SK-N-SH (cell line): ENCODE measurements at regions not wholly inside any gene's neighbourhood (a gene's known extent, or its start where the extent isn't known, plus 50 kb on each side); places are given as distances from the start of the nearest gene placed in this dataset.

Experiments
- CTCF ChIA-PET: fragments of 300-600, 350-600 bp; formaldehyde crosslinking; extraction: SDS; loops from one replicate; lab custom pipeline; 2021; lab: Yijun Ruan, JAX
- POLR2A ChIA-PET: fragments of 350-600 bp; sonication (Branson Sonifier 250); formaldehyde crosslinking; extraction: SDS; loops from one replicate; lab custom pipeline; 2020; ENCODE audit warnings: antibody characterized with exemption, inconsistent platforms; lab: Yijun Ruan, JAX
- DNase-seq: peaks from one replicate; pipeline ENCODE4 v3.0.0; 2012
- H2AFZ ChIP-seq: fragments of 200-600 bp; sonication (generic); 2 replicates; pipeline ENCODE4 v1.8.1; 2016; ENCODE audit warnings: antibody characterized with exemption, mild to moderate bottlenecking, low read depth
- H3F3A ChIP-seq: fragments of 200-600 bp; sonication (generic); replicated peaks from 2 replicates; pipeline ENCODE3; 2016; ENCODE audit warnings: antibody characterized with exemption, mild to moderate bottlenecking; ENCODE audit not compliant: insufficient read depth
- H3K27ac ChIP-seq, 2 experiments: fragments of 200-500 bp in 1 of 2; fragments of 200-600 bp in 1 of 2; sonication (Bioruptor generic) in 1 of 2; sonication (generic), shearing (Covaris generic) in 1 of 2; 2 replicates each; pipeline versions ENCODE4 v1.5.1 to v1.6.1; 2014 to 2016; ENCODE audit warnings: low read depth in 2 of 2, inconsistent platforms in 1 of 2, low read length in 1 of 2, mild to moderate bottlenecking in 1 of 2, mixed read lengths in 1 of 2
- H3K27me3 ChIP-seq: fragments of 200-600 bp; sonication (generic), shearing (Covaris generic); 2 replicates; pipeline ENCODE4 v1.6.1; 2016; ENCODE audit warnings: mixed run types; ENCODE audit not compliant: insufficient read depth
- H3K36me3 ChIP-seq, 2 experiments: fragments of 200-500 bp in 1 of 2; fragments of 200-600 bp in 1 of 2; sonication (Bioruptor generic) in 1 of 2; sonication (generic) in 1 of 2; replicated peaks in 1 of 2; 2 replicates each; pipeline versions ENCODE3 to v1.5.1; 2014 to 2016; ENCODE audit warnings: low read length in 1 of 2, mild to moderate bottlenecking in 1 of 2; ENCODE audit not compliant: insufficient read depth in 2 of 2, control insufficient read depth in 1 of 2
- H3K4me1 ChIP-seq, 2 experiments: fragments of 200-500 bp in 1 of 2; fragments of 200-600 bp in 1 of 2; sonication (Bioruptor generic) in 1 of 2; sonication (generic), shearing (Covaris generic) in 1 of 2; 2 replicates each; pipeline versions ENCODE4 v1.5.1 to v1.6.1; 2014 to 2016; ENCODE audit warnings: low read depth in 1 of 2, low read length in 1 of 2, mixed run types in 1 of 2; ENCODE audit not compliant: insufficient read depth in 2 of 2, control insufficient read depth in 1 of 2
- H3K4me2 ChIP-seq: fragments of 200-600 bp; sonication (generic), shearing (Covaris generic); 2 replicates; pipeline ENCODE4 v1.6.1; 2017; ENCODE audit warnings: mixed run types
- H3K4me3 ChIP-seq, 2 experiments: fragments of 200-500 bp in 1 of 2; fragments of 200-600 bp in 1 of 2; sonication (Bioruptor generic) in 1 of 2; sonication (generic), shearing (Covaris generic) in 1 of 2; 2 replicates each; pipeline versions ENCODE4 v1.5.1 to v1.8.1; 2014 to 2016; ENCODE audit warnings: low read depth in 2 of 2, inconsistent platforms in 1 of 2, low read length in 1 of 2, mild to moderate bottlenecking in 1 of 2, mixed read lengths in 1 of 2, moderate library complexity in 1 of 2
- H3K79me2 ChIP-seq: fragments of 200-600 bp; sonication (generic); 2 replicates; pipeline ENCODE4 v1.8.1; 2017; ENCODE audit warnings: mild to moderate bottlenecking; ENCODE audit not compliant: insufficient read depth
- H3K9ac ChIP-seq: fragments of 200-600 bp; sonication (generic); 2 replicates; pipeline ENCODE4 v1.6.1; 2017; ENCODE audit warnings: mixed run types
- H3K9me2 ChIP-seq: fragments of 200-600 bp; sonication (generic); 2 replicates; pipeline ENCODE4 v1.6.1; 2017; ENCODE audit warnings: mixed run types
- H3K9me3 ChIP-seq: fragments of 200-600 bp; sonication (generic); 2 replicates; pipeline ENCODE4 v1.6.1; 2017; ENCODE audit warnings: mixed run types, mild to moderate bottlenecking, moderate library complexity
- H4K20me1 ChIP-seq: fragments of 200-600 bp; sonication (generic); 2 replicates; pipeline ENCODE4 v1.6.1; 2017; ENCODE audit warnings: mild to moderate bottlenecking, mixed run types; ENCODE audit not compliant: insufficient read depth
- CTCF ChIP-seq: fragments of 200-600 bp; sonication (generic); IDR thresholded peaks from 2 replicates; pipeline ENCODE4 v1.6.1; 2017; ENCODE audit warnings: antibody characterized with exemption, mild to moderate bottlenecking, moderate library complexity
- EZH2phosphoT487 ChIP-seq: fragments of 200-600 bp; sonication (generic); IDR thresholded peaks from 2 replicates; pipeline ENCODE4 v1.6.1; 2017; ENCODE audit warnings: low read depth, mixed run types, mild to moderate bottlenecking, antibody characterized with exemption, moderate library complexity, borderline replicate concordance
- FOXJ3 ChIP-seq: sonication (generic); formaldehyde crosslinking; IDR thresholded peaks from 2 replicates; pipeline ENCODE4 v1.5.1; 2020; ENCODE audit warnings: mild to moderate bottlenecking, missing genetic modification reagents
- GABPA ChIP-seq: IDR thresholded peaks from 2 replicates; pipeline ENCODE4 v1.4.0; 2012; ENCODE audit warnings: low read depth, mild to moderate bottlenecking
- JUND ChIP-seq: IDR thresholded peaks from 2 replicates; pipeline ENCODE4 v1.4.0; 2012
- MXI1 ChIP-seq: IDR thresholded peaks from 2 replicates; pipeline ENCODE4 v1.6.1; 2012; ENCODE audit warnings: mild to moderate bottlenecking, low read depth, low read length, improper control_type of control experiment
- NRF1 ChIP-seq: IDR thresholded peaks from 2 replicates; pipeline ENCODE4 v1.6.1; 2012; ENCODE audit warnings: low read depth, mild to moderate bottlenecking, low read length
- POLR2AphosphoS5 ChIP-seq: IDR thresholded peaks from 2 replicates; pipeline ENCODE4 v1.6.1; 2012; ENCODE audit warnings: low read depth, low read length
- RCOR1 ChIP-seq: fragments of 150-350 bp; IDR thresholded peaks from 2 replicates; pipeline ENCODE4 v1.6.1; 2017; ENCODE audit warnings: antibody characterized with exemption, low read length
- RFX5 ChIP-seq: IDR thresholded peaks from 2 replicates; pipeline ENCODE4 v1.6.1; 2012; ENCODE audit warnings: mild to moderate bottlenecking, improper control_type of control experiment, low read length
- RXRA ChIP-seq: IDR thresholded peaks from 2 replicates; pipeline ENCODE4 v1.4.0; 2012; ENCODE audit warnings: low read depth, mild to moderate bottlenecking, borderline replicate concordance
- SIN3A ChIP-seq: IDR thresholded peaks from 2 replicates; pipeline ENCODE4 v1.6.1; 2012; ENCODE audit warnings: low read depth, mild to moderate bottlenecking, low read length, moderate library complexity, borderline replicate concordance
- TCF12 ChIP-seq: IDR thresholded peaks from 2 replicates; pipeline ENCODE4 v1.4.0; 2012
- TEAD4 ChIP-seq: IDR thresholded peaks from 2 replicates; pipeline ENCODE4 v1.4.0; 2012; ENCODE audit warnings: mild to moderate bottlenecking, borderline replicate concordance; ENCODE audit not compliant: insufficient read depth
- YY1 ChIP-seq: IDR thresholded peaks from 2 replicates; pipeline ENCODE4 v1.4.0; 2012; ENCODE audit warnings: low read depth, mild to moderate bottlenecking
- WGBS: methylation state at CpG from one replicate; pipeline ENCODE4 v1.1.6; 2017; ENCODE audit warnings: low lambda C conversion rate; 5-methylcytosine and 5-hydroxymethylcytosine counted together
- TF ChIP-seq, protein P1 (sequence below): IDR thresholded peaks from 2 replicates; pipeline ENCODE4 v1.4.0; 2012; ENCODE audit warnings: low read depth, borderline replicate concordance
- TF ChIP-seq, protein P2 (sequence below): fragments of 150-350 bp; IDR thresholded peaks from 2 replicates; pipeline ENCODE4 v1.6.1; 2016; ENCODE audit warnings: mild to moderate bottlenecking, low read depth, low read length
- TF ChIP-seq, protein P3 (sequence below): IDR thresholded peaks from 2 replicates; pipeline ENCODE4 v1.4.0; 2012; ENCODE audit warnings: low read depth

GRCh38 chr3:151568184-151568583 lies 107.3 kb upstream of the IGSF10 start:
- Histone ChIP-seq H3K27ac (peak overlapping the region in 1 of 2 experiments; percentile 28; a peak in 1 of 4 replicates), H3K9me3 (no peaks in the 10 kb centered on the region), H2AFZ (no peak overlapping the region), H3K9ac (no peak overlapping the region), H3K27me3 (no peaks in the 10 kb centered on the region), H3K4me1 (peaks cover 2 to 16% of the 10 kb centered on the region in 2 experiments; a peak in 3 of 4 replicates), H3K79me2 (no peaks in the 10 kb centered on the region), H4K20me1 (no peaks in the 10 kb centered on the region), H3K4me2 (no peak overlapping the region), H3K36me3 (no peaks in the 10 kb centered on the region), H3K9me2 (no peaks in the 10 kb centered on the region), H3K4me3 (no peak overlapping the region), H3F3A (no peaks in the 10 kb centered on the region)
- WGBS = 24% methylated on average over 4 of the region's 4 CpGs
- CTCF ChIA-PET = interaction anchor here (1.3 kb wide), 1 partner anchor 13 kb away, joined by 3 read pairs; no protein-coding TSS in a partner anchor
- no peak for TF ChIP-seq RFX5
- TF ChIP-seq FOXJ3 (CRISPR knock-in tag) = no peak
- no peak for TF ChIP-seq POLR2AphosphoS5
- TF ChIP-seq, protein P1, sequence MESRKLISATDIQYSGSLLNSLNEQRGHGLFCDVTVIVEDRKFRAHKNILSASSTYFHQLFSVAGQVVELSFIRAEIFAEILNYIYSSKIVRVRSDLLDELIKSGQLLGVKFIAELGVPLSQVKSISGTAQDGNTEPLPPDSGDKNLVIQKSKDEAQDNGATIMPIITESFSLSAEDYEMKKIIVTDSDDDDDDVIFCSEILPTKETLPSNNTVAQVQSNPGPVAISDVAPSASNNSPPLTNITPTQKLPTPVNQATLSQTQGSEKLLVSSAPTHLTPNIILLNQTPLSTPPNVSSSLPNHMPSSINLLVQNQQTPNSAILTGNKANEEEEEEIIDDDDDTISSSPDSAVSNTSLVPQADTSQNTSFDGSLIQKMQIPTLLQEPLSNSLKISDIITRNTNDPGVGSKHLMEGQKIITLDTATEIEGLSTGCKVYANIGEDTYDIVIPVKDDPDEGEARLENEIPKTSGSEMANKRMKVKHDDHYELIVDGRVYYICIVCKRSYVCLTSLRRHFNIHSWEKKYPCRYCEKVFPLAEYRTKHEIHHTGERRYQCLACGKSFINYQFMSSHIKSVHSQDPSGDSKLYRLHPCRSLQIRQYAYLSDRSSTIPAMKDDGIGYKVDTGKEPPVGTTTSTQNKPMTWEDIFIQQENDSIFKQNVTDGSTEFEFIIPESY = no peak
- TF ChIP-seq MXI1 = peak; percentile 63; the same call in 1 of the 2 replicates
- TF ChIP-seq, protein P2, sequence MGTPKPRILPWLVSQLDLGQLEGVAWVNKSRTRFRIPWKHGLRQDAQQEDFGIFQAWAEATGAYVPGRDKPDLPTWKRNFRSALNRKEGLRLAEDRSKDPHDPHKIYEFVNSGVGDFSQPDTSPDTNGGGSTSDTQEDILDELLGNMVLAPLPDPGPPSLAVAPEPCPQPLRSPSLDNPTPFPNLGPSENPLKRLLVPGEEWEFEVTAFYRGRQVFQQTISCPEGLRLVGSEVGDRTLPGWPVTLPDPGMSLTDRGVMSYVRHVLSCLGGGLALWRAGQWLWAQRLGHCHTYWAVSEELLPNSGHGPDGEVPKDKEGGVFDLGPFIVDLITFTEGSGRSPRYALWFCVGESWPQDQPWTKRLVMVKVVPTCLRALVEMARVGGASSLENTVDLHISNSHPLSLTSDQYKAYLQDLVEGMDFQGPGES = no peak
- POLR2A ChIA-PET = interaction anchor here (0.6 kb wide), 1 partner anchor 9 kb away, joined by 3 read pairs; no protein-coding TSS in a partner anchor
- peak; percentile 2 for DNase-seq

- POLR2A ChIA-PET = interaction anchor here (0.6 kb wide), 1 partner anchor 9 kb away, joined by 3 read pairs; no protein-coding TSS in a partner anchor
- H3K27me3 ChIP-seq = no peaks in the 10 kb centered on the region
- H3K79me2 ChIP-seq = no peaks in the 10 kb centered on the region
- CTCF ChIA-PET = interaction anchor here (1.3 kb wide), 1 partner anchor 12 kb away, joined by 3 read pairs; no protein-coding TSS in a partner anchor
- no peak overlapping the region; a peak in 1 of 4 replicates for H3K27ac ChIP-seq
- H3K4me3 ChIP-seq = no peak overlapping the region
- no peak overlapping the region for H3K4me2 ChIP-seq
- no peaks in the 10 kb centered on the region for H3K9me3 ChIP-seq
- H2AFZ ChIP-seq = no peak overlapping the region
- H3K9me2 ChIP-seq = no peaks in the 10 kb centered on the region
- TF ChIP-seq TEAD4 (no peak), EZH2phosphoT487 (no peak), RFX5 (no peak), SIN3A (no peak), GABPA (no peak), RCOR1 (no peak), RXRA (no peak), YY1 (no peak), TCF12 (no peak), NRF1 (no peak), FOXJ3 (CRISPR knock-in tag) (no peak), JUND (no peak), CTCF (no peak), MXI1 (no peak)
- TF ChIP-seq, protein P3, sequence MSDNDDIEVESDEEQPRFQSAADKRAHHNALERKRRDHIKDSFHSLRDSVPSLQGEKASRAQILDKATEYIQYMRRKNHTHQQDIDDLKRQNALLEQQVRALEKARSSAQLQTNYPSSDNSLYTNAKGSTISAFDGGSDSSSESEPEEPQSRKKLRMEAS = no peak
- 31% methylated on average over 2 of the region's 2 CpGs for WGBS
- H3F3A ChIP-seq = no peaks in the 10 kb centered on the region
- no peak overlapping the region for H3K9ac ChIP-seq
- DNase-seq = no peak
- H3K4me1 ChIP-seq = peaks cover 2 to 19% of the 10 kb centered on the region in 2 experiments; a peak in 3 of 4 replicates
- no peaks in the 10 kb centered on the region for H3K36me3 ChIP-seq
- H4K20me1 ChIP-seq = no peaks in the 10 kb centered on the region
These were observed 106.6 kb upstream of the IGSF10 start for GRCh38 chr3:151567477-151567876.
